ENCODE measurements at regions not wholly inside any gene's neighbourhood (a gene's known extent, or its start where the extent isn't known, plus 50 kb on each side); places are given as distances from the start of the nearest gene placed in this dataset.
"Not testable (repeated sequence)": the region's sequence is repeated elsewhere in the genome, so short reads cannot be mapped to it uniquely, and the experiment has no call there.

DNA sequence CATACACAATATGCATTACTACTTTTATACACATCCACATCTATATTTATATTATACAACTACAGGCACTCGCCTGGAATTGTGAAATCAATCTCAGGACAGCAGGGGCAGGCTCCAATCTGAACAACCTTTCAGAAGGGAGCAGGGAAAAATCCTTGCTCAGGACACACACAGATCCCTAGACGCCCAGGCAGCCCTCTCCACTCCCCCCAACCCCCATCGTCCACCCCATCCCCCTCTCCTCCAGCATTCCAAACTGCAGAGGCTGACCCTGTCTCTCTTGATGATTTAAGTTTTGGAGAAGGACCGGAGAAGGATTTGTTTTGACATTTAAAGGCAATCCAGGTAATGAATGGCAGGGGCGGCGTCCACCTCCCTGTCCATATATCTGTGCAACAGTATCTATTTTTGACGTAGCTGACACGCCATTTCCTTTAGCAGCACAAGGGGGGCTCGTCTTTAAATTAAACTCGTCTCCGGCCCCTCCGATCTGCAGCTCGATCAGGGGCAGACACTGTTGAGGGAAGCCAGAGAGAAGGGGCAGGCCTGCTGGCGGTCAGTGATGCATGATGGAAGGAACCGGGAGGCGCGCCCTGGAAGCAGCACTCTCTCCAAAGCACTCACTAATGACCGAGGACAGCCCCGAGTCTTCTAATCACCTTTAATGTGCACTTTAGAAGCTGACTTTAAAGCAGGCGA, 95.0 kb upstream of the TBX5 start:
- DNase-seq = no peak

- no peak for DNase-seq
These were observed 94.2 kb upstream of the TBX5 start for GRCh38 chr12:114500131-114500530.

- no peak for DNase-seq
These were observed 93.4 kb upstream of the TBX5 start for GRCh38 chr12:114499338-114499737.

DNA sequence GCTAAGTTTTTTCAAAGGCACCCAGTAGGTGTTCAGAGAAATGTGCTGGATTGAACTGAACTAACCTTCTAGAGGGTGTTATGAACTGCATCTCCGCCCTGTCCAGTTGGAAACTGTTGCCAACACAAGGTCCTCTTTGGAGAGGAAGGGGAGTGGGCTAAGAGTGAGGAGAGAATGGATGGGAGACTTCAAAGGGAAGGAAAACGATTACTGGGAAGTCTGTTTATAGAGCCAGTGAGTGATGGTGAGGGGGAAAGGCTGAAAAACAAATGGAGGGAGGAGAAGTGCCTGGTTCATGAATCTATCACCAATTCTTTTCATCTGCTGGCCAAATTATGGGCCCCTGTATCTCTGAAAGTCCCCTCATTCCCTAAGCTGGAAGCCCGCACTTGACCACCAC, 86.0 kb upstream of the TBX5 start:
- DNase-seq = no peak

DNA sequence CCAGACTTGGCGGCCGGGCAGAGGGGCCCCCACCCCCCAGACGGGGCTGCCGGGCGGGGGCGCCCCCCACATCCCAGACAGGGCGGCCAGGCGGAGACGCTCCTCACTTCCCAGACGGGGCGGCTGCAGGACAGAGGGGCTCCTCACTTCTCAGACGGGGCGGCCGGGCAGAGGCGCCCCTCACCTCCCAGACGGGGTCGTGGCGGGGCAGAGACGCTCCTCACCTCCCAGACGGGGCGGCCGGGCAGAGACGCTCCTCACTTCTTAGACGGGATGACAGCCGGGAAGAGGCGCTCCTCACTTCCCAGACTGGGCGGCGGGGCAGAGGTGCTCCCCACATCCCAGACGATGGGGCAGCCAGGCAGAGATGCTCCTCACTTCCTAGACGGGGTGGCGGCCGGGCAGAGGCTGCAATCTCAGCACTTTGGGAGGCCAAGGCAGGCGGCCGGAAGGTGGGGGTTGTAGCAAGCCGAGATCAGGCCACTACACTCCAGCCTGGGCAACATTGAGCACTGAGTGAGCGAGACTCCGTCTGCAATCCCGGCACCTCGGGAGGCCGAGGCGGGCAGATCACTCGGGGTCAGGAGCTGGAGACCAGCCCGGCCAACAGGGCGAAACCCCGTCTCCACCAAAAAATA, 79.0 kb upstream of the TBX5 start:
- not testable (repeated sequence) for DNase-seq

GRCh38 chr12:114483996-114484395, 78.1 kb upstream of the TBX5 start:
- DNase-seq = no peak

GRCh38 chr12:114481200-114481535, 75.2 kb upstream of the TBX5 start:
- no peak for DNase-seq

DNA sequence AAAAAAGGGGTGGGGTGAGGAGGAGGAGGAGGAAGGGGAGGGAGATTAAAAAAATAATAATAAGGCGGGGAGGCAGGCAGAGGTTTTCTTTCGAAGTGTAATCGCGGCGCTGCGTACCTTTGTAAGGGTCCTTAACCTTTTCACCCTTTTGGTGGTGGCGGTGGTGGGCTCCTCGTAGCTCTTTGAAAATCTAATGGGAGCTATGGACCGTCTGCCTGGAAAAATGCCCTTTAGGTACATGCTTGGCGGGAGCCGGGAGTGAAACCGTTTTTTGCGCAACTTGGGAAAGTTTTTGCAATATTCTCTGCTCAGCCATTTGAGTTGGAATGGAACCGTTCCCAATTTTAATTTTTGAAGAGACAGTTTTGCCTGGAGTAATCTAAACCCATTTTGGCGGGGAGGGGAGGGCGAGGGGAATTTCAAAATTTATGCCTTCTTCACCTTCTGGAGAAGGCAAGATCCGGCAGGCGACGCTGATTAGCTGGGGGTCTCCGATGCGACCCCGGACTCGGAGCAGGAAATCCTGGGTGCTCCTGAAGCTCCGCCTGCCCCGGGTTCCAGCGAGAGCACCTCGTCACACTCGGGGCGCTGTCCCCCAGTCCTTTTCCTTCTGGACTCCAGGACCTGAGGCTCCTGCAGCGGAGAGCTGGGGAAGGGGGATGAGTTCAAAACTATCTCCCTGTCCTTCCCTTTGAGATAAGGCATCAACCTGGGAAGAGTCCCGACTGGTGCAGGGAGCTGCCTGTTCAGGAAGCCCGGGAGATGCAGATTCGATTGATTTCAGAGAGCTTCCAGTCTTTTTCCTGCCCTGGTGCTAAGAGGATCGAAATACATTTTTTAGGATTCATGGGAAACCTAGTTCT, 74.6 kb upstream of the TBX5 start:
- DNase-seq = no peak

DNA sequence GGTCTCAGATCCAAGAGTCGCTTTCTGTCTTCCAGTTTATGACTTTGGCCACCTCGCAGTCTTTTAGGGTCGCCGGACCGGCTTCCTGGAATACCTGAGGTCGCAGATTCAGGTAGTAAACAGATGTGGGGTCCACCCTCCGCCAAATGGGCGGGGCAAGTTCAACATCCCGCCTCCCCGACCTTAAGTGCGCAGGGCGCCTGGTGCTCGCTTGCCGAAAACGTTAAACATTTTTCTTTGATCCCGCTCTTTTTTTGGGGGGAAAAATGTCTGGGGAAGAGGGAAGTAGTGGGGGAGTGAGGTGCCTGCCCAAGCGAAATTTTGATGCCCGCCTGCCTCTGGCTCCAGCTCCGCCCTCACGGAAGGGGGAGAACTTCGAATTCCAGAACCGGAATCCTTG, 73.9 kb upstream of the TBX5 start:
- DNase-seq = no peak

- no peak for DNase-seq
These were observed 72.9 kb upstream of the TBX5 start for GRCh38 chr12:114478865-114479264.

GRCh38 chr12:114477989-114478395, 72.0 kb upstream of the TBX5 start:
- no peak for DNase-seq

DNA sequence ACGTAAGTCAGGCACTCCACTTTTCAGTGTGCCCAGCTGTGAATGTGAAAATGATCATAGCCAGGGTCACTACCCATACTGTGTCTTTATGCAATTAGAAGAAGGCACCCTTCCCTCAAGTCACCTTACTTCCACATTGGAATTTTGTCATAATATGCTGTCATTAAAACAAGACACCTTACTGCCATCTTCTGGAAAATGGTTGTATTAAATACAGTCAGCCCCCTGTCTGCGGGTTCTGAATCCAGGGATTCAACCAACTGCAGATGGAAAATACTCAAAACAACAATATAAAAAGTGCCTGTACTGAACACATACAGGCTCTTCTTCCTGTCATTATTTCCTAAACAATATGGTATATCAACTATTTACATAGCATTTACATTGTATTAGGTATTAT, 70.2 kb upstream of the TBX5 start:
- DNase-seq = no peak

DNA sequence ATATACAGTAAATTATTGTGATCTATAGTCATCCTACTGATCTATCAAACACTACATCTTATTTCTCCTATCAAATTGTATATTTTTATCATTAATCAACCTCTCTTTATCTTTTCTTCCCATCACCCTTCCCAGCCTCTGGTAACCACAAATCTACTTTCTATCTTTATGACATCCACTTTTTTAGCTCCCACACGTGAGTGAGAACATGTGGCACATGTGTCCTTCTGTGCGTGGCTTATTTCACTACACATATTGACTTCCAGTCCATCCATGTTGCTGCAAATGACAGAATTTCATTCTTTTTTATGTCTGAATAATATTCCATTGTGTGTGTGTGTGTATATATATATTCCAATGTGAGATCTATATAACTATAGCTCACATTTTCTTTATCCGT, 67.8 kb upstream of the TBX5 start:
- no peak for DNase-seq

DNA sequence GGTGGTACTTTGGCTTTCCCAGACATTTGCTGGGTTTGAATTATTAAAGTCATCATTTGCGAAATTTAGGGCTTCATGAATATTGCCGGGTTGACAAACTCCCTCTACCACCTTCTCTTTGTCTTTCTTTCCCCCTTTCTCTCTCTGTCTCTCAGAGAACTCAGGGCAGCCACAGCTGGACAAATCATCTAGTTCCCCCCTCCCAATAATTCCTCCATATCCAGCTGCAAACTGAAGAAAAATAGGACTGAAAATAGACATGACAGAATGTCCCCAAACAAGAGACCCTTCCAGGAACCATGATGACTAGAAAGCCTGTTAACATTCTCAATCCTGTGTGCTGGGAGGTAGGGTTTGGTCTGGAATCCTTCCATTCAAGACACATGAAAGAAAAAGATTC, 67.1 kb upstream of the TBX5 start:
- DNase-seq = no peak

DNA sequence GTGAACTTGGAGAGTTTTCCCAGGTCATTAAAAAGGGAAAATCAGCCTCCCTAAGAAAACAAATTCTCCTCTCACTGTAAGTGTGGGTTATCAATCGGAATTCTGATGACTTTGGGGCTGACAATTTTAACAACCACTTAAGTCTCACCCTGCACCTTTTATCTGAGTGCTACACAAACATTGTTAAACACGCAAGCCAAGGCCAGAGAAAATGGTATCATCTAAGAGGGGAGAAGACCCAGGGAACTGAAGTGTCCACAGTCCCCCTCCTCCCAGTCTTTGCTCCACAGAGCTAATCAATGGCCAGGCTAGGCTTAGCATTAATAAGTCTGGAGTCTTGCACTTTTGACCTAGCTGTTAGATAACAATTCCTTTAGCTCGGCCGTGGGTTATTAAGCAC, 51.7 kb upstream of the TBX5 start:
- no peak for DNase-seq
